ENCODE measurements at regions not wholly inside any gene's neighbourhood (a gene's known extent, or its start where the extent isn't known, plus 50 kb on each side); places are given as distances from the start of the nearest gene placed in this dataset.
"Not testable (repeated sequence)": the region's sequence is repeated elsewhere in the genome, so short reads cannot be mapped to it uniquely, and the experiment has no call there.

- Mint-ChIP-seq H3K36me3 (ENCODE audit: insufficient read depth) (no peaks in the 10 kb centered on the region), H3K27me3 (no peaks in the 10 kb centered on the region), H3K9me3 (ENCODE audit: low read depth) (no peaks in the 10 kb centered on the region), H3K4me1 (ENCODE audit: low read depth) (no peaks in the 10 kb centered on the region), H3K4me3 (ENCODE audit: low read depth) (no peak overlapping the region), H3K27ac (no peak overlapping the region)
- no peak for DNase-seq (ENCODE audit: low spot score, unreplicated experiment)
- no peak for TF ChIP-seq CTCF (IDR thresholded peaks at IDR 0.05; ENCODE audit: unreplicated experiment)
Observed at GRCh38 chr1:199515261-199515660, 512.2 kb upstream of the NR5A2 start.

GRCh38 chr1:199522338-199522737 is 505.2 kb upstream of the NR5A2 start:
- H3K4me1 Mint-ChIP-seq (ENCODE audit: low read depth) = no peaks in the 10 kb centered on the region
- no peaks in the 10 kb centered on the region for H3K36me3 Mint-ChIP-seq (ENCODE audit: insufficient read depth)
- no peak for TF ChIP-seq CTCF (IDR thresholded peaks at IDR 0.05; ENCODE audit: unreplicated experiment)
- H3K27me3 Mint-ChIP-seq = no peaks in the 10 kb centered on the region
- no peak for DNase-seq (ENCODE audit: low spot score, unreplicated experiment)
- H3K9me3 Mint-ChIP-seq (ENCODE audit: low read depth) = no peaks in the 10 kb centered on the region
- no peak overlapping the region for H3K27ac Mint-ChIP-seq
- H3K4me3 Mint-ChIP-seq (ENCODE audit: low read depth) = no peak overlapping the region

- Mint-ChIP-seq H3K27ac (no peak overlapping the region), H3K27me3 (no peaks in the 10 kb centered on the region), H3K36me3 (ENCODE audit: insufficient read depth) (no peaks in the 10 kb centered on the region), H3K4me3 (ENCODE audit: low read depth) (no peak overlapping the region), H3K4me1 (ENCODE audit: low read depth) (no peaks in the 10 kb centered on the region), H3K9me3 (ENCODE audit: low read depth) (no peaks in the 10 kb centered on the region)
- no peak for TF ChIP-seq CTCF (IDR thresholded peaks at IDR 0.05; ENCODE audit: unreplicated experiment)
- DNase-seq (ENCODE audit: low spot score, unreplicated experiment) = no peak
Observed at GRCh38 chr1:199522936-199523335, 504.6 kb upstream of the NR5A2 start.

- Mint-ChIP-seq H3K27me3 (no peaks in the 10 kb centered on the region), H3K4me1 (ENCODE audit: low read depth) (no peaks in the 10 kb centered on the region), H3K27ac (no peak overlapping the region), H3K36me3 (ENCODE audit: insufficient read depth) (no peaks in the 10 kb centered on the region), H3K4me3 (ENCODE audit: low read depth) (no peak overlapping the region), H3K9me3 (ENCODE audit: low read depth) (peaks cover 6% of the 10 kb centered on the region)
- TF ChIP-seq CTCF (IDR thresholded peaks at IDR 0.05; ENCODE audit: unreplicated experiment) = no peak
- DNase-seq (ENCODE audit: low spot score, unreplicated experiment) = no peak
Observed at GRCh38 chr1:199529324-199529723, 498.2 kb upstream of the NR5A2 start.

GRCh38 chr1:199533361-199533760 is 494.1 kb upstream of the NR5A2 start:
- H3K9me3 Mint-ChIP-seq (ENCODE audit: low read depth) = peaks cover 21% of the 10 kb centered on the region

GRCh38 chr1:199545780-199546179 is 481.7 kb upstream of the NR5A2 start:
- TF ChIP-seq CTCF (IDR thresholded peaks at IDR 0.05; ENCODE audit: unreplicated experiment) = peak; percentile 20
- Mint-ChIP-seq H3K27me3 (no peaks in the 10 kb centered on the region), H3K9me3 (ENCODE audit: low read depth) (peaks cover 6% of the 10 kb centered on the region), H3K27ac (no peak overlapping the region), H3K4me3 (ENCODE audit: low read depth) (no peak overlapping the region), H3K4me1 (ENCODE audit: low read depth) (no peaks in the 10 kb centered on the region), H3K36me3 (ENCODE audit: insufficient read depth) (no peaks in the 10 kb centered on the region)
- DNase-seq (ENCODE audit: low spot score, unreplicated experiment) = no peak

More at GRCh38 chr1:199533361-199533760, 494.1 kb upstream of the NR5A2 start:
- DNase-seq (ENCODE audit: low spot score, unreplicated experiment); H3K27me3 Mint-ChIP-seq; H3K4me3 Mint-ChIP-seq (ENCODE audit: low read depth); H3K27ac Mint-ChIP-seq; H3K4me1 Mint-ChIP-seq (ENCODE audit: low read depth); H3K36me3 Mint-ChIP-seq (ENCODE audit: insufficient read depth): not testable (repeated sequence)
